GM12878 (cell line): ENCODE measurements at regions not wholly inside any gene's neighbourhood (a gene's known extent, or its start where the extent isn't known, plus 50 kb on each side); places are given as distances from the start of the nearest gene placed in this dataset.

Source experiments
- ATAC-seq: fragments of 200-7000 bp; cut with Tn5 transposase; 3 replicates; pipeline ENCODE4 v1.9.1; 2020; ENCODE audit warnings: mild to moderate bottlenecking, moderate library complexity
- BruUV-seq: library from RNA; stranded (reverse); fragments of 400-500 nt; replicated peaks from 2 replicates; lab custom pipeline; 2021; lab: Mats Ljungman, UMichigan
- CTCF ChIA-PET: fragments of 300-600 bp; sonication (Branson Sonifier 250); formaldehyde crosslinking; extraction: SDS; loops from one replicate; lab custom pipeline; 2021; ENCODE audit warnings: inconsistent platforms; lab: Yijun Ruan, JAX
- POLR2A ChIA-PET: fragments of 350-600 bp; formaldehyde crosslinking; extraction: SDS; loops from one replicate; lab custom pipeline; 2021; ENCODE audit warnings: inconsistent platforms; lab: Charles Lee
- RAD21 ChIA-PET: fragments of 300-600 bp; sonication (Branson Sonifier 250); formaldehyde crosslinking; loops from one replicate; lab custom pipeline; 2023; ENCODE audit warnings: antibody characterized with exemption; ENCODE audit not compliant: unreplicated experiment; lab: Charles Lee
- SMC1A ChIA-PET: fragments of 300-600 bp; sonication (Branson Sonifier 250); formaldehyde crosslinking; loops from one replicate; lab custom pipeline; 2023; ENCODE audit not compliant: unreplicated experiment, uncharacterized antibody; lab: Charles Lee
- DNase-seq: peaks from one replicate; pipeline ENCODE4 v3.0.0-alpha.2; 2011; ENCODE audit warnings: low read depth, low spot score
- FAIRE-seq: peaks from 3 replicates; lab custom pipeline; 2011; peaks lifted over from hg19 to GRCh38; lab: Jason Lieb, UNC
- H2AFZ ChIP-seq: 2 replicates; pipeline ENCODE4 v1.6.0; 2011; ENCODE audit warnings: low read depth, low read length, control low read depth; ENCODE audit not compliant: control insufficient read depth
- H3K27ac ChIP-seq: 2 replicates; pipeline ENCODE4 v1.5.1; 2011; ENCODE audit warnings: control low read depth; ENCODE audit not compliant: control insufficient read depth, insufficient read depth
- H3K27me3 ChIP-seq, 2 experiments: replicated peaks in 1 of 2; 2 replicates each; pipeline versions ENCODE4 v1.6.0 to v1.6.1; 2011; ENCODE audit warnings: low read length in 1 of 2; ENCODE audit not compliant: control insufficient read depth in 2 of 2, insufficient read depth in 2 of 2
- H3K36me3 ChIP-seq, 2 experiments: 2 replicates each; pipeline ENCODE4 v1.5.1; 2011; ENCODE audit warnings: low read length in 1 of 2; ENCODE audit not compliant: control insufficient read depth in 2 of 2, insufficient read depth in 2 of 2
- H3K4me1 ChIP-seq: 2 replicates; pipeline ENCODE4 v1.6.1; 2011; ENCODE audit warnings: mild to moderate bottlenecking, low read length, moderate library complexity, mixed read lengths; ENCODE audit not compliant: control insufficient read depth, insufficient read depth
- H3K4me2 ChIP-seq: 2 replicates; pipeline ENCODE4 v1.6.0; 2011; ENCODE audit warnings: control low read depth; ENCODE audit not compliant: control insufficient read depth, insufficient read depth
- H3K4me3 ChIP-seq: fragments of 200-600 bp; sonication (generic); 2 replicates; pipeline ENCODE4 v1.5.1; 2016
- H3K79me2 ChIP-seq: 2 replicates; pipeline ENCODE4 v1.6.0; 2011; ENCODE audit warnings: low read length; ENCODE audit not compliant: control insufficient read depth, insufficient read depth
- H3K9ac ChIP-seq: 2 replicates; pipeline ENCODE4 v1.8.0; 2011; ENCODE audit warnings: low read length, control low read depth, mixed read lengths; ENCODE audit not compliant: control insufficient read depth, insufficient read depth
- H3K9me3 ChIP-seq: replicated peaks from 3 replicates; pipeline ENCODE4 v1.5.1; 2011; ENCODE audit warnings: mild to moderate bottlenecking, low read length; ENCODE audit not compliant: control insufficient read depth, insufficient read depth
- H4K20me1 ChIP-seq: 2 replicates; pipeline ENCODE4 v1.6.0; 2011; ENCODE audit not compliant: control insufficient read depth, insufficient read depth
- GATAD2B ChIP-seq: fragments of 450-650 bp; conservative IDR thresholded peaks from 2 replicates; pipeline ENCODE4 v1.6.1; 2017; ENCODE audit warnings: low read depth, mild to moderate bottlenecking, moderate library complexity
- KAT2A ChIP-seq: conservative IDR thresholded peaks from 2 replicates; pipeline ENCODE4 v1.6.1; 2011; ENCODE audit warnings: low read depth, low read length; ENCODE audit not compliant: control insufficient read depth
- PML ChIP-seq: IDR thresholded peaks from 2 replicates; pipeline ENCODE4 v1.6.1; 2012; ENCODE audit warnings: low read length, inconsistent platforms
- SMAD5 ChIP-seq: IDR thresholded peaks from 2 replicates; pipeline ENCODE4 v1.6.1; 2016; ENCODE audit warnings: antibody characterized with exemption, low read depth
- SUPT20H ChIP-seq: IDR thresholded peaks from 2 replicates; pipeline ENCODE4 v1.6.1; 2011; ENCODE audit warnings: low read depth, mild to moderate bottlenecking, low read length, moderate library complexity, borderline replicate concordance; ENCODE audit not compliant: control insufficient read depth
- WGBS: methylation state at CpG from one replicate; pipeline ENCODE4 v1.1.6; 2016; ENCODE audit warnings: low lambda C conversion rate; ENCODE audit not compliant: insufficient replicate concordance, insufficient coverage; ENCODE audit errors: missing lambda C conversion rate; 5-methylcytosine and 5-hydroxymethylcytosine counted together
- in situ Hi-C: fragments of 300-500 bp; cut with MboI; formaldehyde crosslinking; loops from 9 replicates; pipeline ENCODE4 v1.14.3; 2018; ENCODE audit warnings: mixed read lengths
- intact Hi-C: fragments of 100-400 bp; cut with micrococcal nuclease; formaldehyde crosslinking; loops from one replicate; pipeline ENCODE4 v1.14.2; 2022; ENCODE audit not compliant: unreplicated experiment
- TF ChIP-seq, protein P1 (sequence below): fragments of 450-650 bp; conservative IDR thresholded peaks from 2 replicates; pipeline ENCODE4 v1.6.1; 2017; ENCODE audit warnings: mild to moderate bottlenecking, moderate library complexity
- TF ChIP-seq, protein P2 (sequence below): fragments of 450-650 bp; IDR thresholded peaks from 2 replicates; pipeline ENCODE4 v1.6.1; 2016; ENCODE audit warnings: mild to moderate bottlenecking

DNA sequence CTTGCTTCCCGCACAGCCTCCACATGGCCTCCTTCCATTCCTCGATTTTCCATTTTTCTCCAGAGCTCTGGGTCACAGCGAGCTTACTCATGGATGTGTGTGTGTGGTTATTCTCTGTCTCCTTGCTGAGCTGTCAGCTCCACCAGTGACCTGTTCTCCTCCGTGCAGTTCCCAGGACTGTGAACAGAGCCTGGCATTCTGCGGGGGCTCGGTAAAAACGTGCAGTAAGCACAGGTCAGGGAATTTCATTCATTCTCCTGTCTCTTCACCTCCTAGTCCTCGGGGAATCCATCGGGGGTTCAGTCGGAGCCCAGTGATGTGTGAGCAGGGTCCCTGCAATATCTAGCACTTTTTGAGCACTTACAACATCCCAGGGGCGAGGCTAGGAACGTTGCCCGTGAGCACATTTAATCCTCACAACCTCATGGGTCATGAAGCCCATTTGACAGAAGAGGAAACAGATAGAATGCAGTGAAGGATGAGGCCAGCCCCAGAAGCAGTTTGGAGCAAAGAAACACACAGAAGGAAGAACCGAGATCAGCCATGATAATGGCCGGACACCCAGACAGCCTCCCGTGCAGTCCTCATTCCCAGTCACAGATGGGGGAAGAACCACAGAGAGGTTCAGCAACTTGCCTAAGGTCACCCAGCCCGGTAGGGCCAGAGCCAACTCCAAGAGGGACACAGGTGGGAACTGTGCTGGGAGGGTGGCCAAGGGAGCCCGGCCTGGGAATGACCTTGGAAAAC lies 183.2 kb upstream of the GSE1 start:
- intact Hi-C loops, result loop anchor here (10.0 kb wide), 1 partner anchor 125 kb away; no protein-coding TSS in a partner anchor

More for the DNA sequence above, 183.2 kb upstream of the GSE1 start:
- ChIA-PET RAD21 (no interaction called here), SMC1A (no interaction called here), POLR2A (no interaction called here), CTCF (interaction anchor here (2.4 to 3.6 kb wide), 3 partner anchors 9 to 317 kb away, joined by 8 to 17 read pairs (median 10); partner anchors contain the start of gene CIBAR2)
- H2AFZ ChIP-seq, result no peak overlapping the region
- no peak overlapping the region for H3K27ac ChIP-seq
- no peak overlapping the region for H3K4me2 ChIP-seq
- H4K20me1 ChIP-seq, result no peaks in the 10 kb centered on the region
- no peak for ATAC-seq
- in situ Hi-C loops, result loop anchor here (25.0 kb wide), 1 partner anchor 182 kb away; the partner anchor contains the start of gene GSE1
- TF ChIP-seq, protein P1, sequence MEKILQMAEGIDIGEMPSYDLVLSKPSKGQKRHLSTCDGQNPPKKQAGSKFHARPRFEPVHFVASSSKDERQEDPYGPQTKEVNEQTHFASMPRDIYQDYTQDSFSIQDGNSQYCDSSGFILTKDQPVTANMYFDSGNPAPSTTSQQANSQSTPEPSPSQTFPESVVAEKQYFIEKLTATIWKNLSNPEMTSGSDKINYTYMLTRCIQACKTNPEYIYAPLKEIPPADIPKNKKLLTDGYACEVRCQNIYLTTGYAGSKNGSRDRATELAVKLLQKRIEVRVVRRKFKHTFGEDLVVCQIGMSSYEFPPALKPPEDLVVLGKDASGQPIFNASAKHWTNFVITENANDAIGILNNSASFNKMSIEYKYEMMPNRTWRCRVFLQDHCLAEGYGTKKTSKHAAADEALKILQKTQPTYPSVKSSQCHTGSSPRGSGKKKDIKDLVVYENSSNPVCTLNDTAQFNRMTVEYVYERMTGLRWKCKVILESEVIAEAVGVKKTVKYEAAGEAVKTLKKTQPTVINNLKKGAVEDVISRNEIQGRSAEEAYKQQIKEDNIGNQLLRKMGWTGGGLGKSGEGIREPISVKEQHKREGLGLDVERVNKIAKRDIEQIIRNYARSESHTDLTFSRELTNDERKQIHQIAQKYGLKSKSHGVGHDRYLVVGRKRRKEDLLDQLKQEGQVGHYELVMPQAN, result no peak
- TF ChIP-seq KAT2A, result no peak
- TF ChIP-seq, protein P2, sequence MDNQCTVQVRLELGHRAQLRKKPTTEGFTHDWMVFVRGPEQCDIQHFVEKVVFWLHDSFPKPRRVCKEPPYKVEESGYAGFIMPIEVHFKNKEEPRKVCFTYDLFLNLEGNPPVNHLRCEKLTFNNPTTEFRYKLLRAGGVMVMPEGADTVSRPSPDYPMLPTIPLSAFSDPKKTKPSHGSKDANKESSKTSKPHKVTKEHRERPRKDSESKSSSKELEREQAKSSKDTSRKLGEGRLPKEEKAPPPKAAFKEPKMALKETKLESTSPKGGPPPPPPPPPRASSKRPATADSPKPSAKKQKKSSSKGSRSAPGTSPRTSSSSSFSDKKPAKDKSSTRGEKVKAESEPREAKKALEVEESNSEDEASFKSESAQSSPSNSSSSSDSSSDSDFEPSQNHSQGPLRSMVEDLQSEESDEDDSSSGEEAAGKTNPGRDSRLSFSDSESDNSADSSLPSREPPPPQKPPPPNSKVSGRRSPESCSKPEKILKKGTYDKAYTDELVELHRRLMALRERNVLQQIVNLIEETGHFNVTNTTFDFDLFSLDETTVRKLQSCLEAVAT, result no peak
- no peak for TF ChIP-seq GATAD2B
- no peak for TF ChIP-seq PML
- TF ChIP-seq SMAD5, result no peak
- no peak for TF ChIP-seq SUPT20H
- H3K79me2 ChIP-seq, result no peaks in the 10 kb centered on the region
- no peak for DNase-seq
- no peak for FAIRE-seq
- H3K4me3 ChIP-seq, result no peak overlapping the region
- H3K9ac ChIP-seq, result no peak overlapping the region
- no TSS peak for BruUV-seq
- H3K27me3 ChIP-seq, result peaks cover 0 to 3% of the 10 kb centered on the region in 2 experiments; a peak in 2 of 4 replicates
- H3K4me1 ChIP-seq, result no peaks in the 10 kb centered on the region
- no peaks in the 10 kb centered on the region for H3K9me3 ChIP-seq
- no peaks in the 10 kb centered on the region for H3K36me3 ChIP-seq
- 41% methylated on average over 18 of the region's 18 CpGs for WGBS
